DLD1 (cell line): ENCODE measurements at regions not wholly inside any gene's neighbourhood (a gene's known extent, or its start where the extent isn't known, plus 50 kb on each side); places are given as distances from the start of the nearest gene placed in this dataset.
"Not testable (repeated sequence)": the region's sequence is repeated elsewhere in the genome, so short reads cannot be mapped to it uniquely, and the experiment has no call there.

Experiments
- in situ Hi-C: cut with HindIII; loops from 2 replicates; pipeline ENCODE4 v1.10.0; 2017; ENCODE audit warnings: low sequenced_read_pairs

- in situ Hi-C loops = no loop called here
Observed at GRCh38 chr13:74273581-74273980, 139.4 kb upstream of the KLF12 start.

- in situ Hi-C loops = no loop called here
Observed at GRCh38 chr13:74272826-74273225, 138.6 kb upstream of the KLF12 start.

GRCh38 chr13:74270018-74270417 is 135.8 kb upstream of the KLF12 start:
- in situ Hi-C loops = no loop called here

GRCh38 chr13:74266861-74267260 is 132.7 kb upstream of the KLF12 start:
- in situ Hi-C loops = no loop called here

GRCh38 chr13:74266309-74266708 is 132.1 kb upstream of the KLF12 start:
- in situ Hi-C loops = no loop called here

GRCh38 chr13:74264333-74264732 is 130.1 kb upstream of the KLF12 start:
- in situ Hi-C loops = no loop called here

- in situ Hi-C loops = not testable (repeated sequence)
Observed at GRCh38 chr13:74260420-74260819, 126.2 kb upstream of the KLF12 start.

GRCh38 chr13:74259641-74260040 is 125.4 kb upstream of the KLF12 start:
- in situ Hi-C loops = no loop called here

GRCh38 chr13:74258961-74259360 is 124.8 kb upstream of the KLF12 start:
- in situ Hi-C loops = no loop called here

GRCh38 chr13:74256969-74257368 is 122.8 kb upstream of the KLF12 start:
- in situ Hi-C loops = no loop called here

- in situ Hi-C loops = no loop called here
Observed at GRCh38 chr13:74253161-74253560, 119.0 kb upstream of the KLF12 start.

GRCh38 chr13:74251778-74252519 is 117.7 kb upstream of the KLF12 start:
- in situ Hi-C loops = no loop called here

GRCh38 chr13:74250738-74251190 is 116.6 kb upstream of the KLF12 start:
- in situ Hi-C loops = no loop called here

- in situ Hi-C loops = no loop called here
Observed at GRCh38 chr13:74248477-74248876, 114.3 kb upstream of the KLF12 start.

GRCh38 chr13:74246487-74246886 is 112.3 kb upstream of the KLF12 start:
- in situ Hi-C loops = no loop called here

- in situ Hi-C loops = no loop called here
Observed at GRCh38 chr13:74243637-74244526, 109.7 kb upstream of the KLF12 start.

GRCh38 chr13:74241343-74241742 is 107.1 kb upstream of the KLF12 start:
- in situ Hi-C loops = not testable (repeated sequence)

- in situ Hi-C loops = no loop called here
Observed at GRCh38 chr13:74230984-74231501, 96.8 kb upstream of the KLF12 start.

- in situ Hi-C loops = no loop called here
Observed at GRCh38 chr13:74229242-74229641, 95.0 kb upstream of the KLF12 start.

- in situ Hi-C loops = no loop called here
Observed at GRCh38 chr13:74227476-74228158, 93.4 kb upstream of the KLF12 start.

GRCh38 chr13:74226791-74227475 is 92.7 kb upstream of the KLF12 start:
- in situ Hi-C loops = no loop called here
